Limb (tissue), 2 donors: ENCODE measurements at regions not wholly inside any gene's neighbourhood (a gene's known extent, or its start where the extent isn't known, plus 50 kb on each side); places are given as distances from the start of the nearest gene placed in this dataset.
"Not testable (repeated sequence)": the region's sequence is repeated elsewhere in the genome, so short reads cannot be mapped to it uniquely, and the experiment has no call there.

Source experiments
- DNase-seq, 2 donors: peaks; one replicate each; pipeline ENCODE4 v3.0.0-alpha.2; 2016; ENCODE audit errors: extremely low spot score in 2 of 2

GRCh38 chr6:25157183-25157582, 122.0 kb upstream of the CARMIL1 start:
- no peak for DNase-seq

GRCh38 chr6:25157842-25158241, 121.3 kb upstream of the CARMIL1 start:
- DNase-seq, result no peak

- DNase-seq, result not testable (repeated sequence)
Measured at GRCh38 chr6:25160134-25160533, 119.0 kb upstream of the CARMIL1 start.

- DNase-seq, result no peak
Measured at GRCh38 chr6:25165177-25165576, 114.0 kb upstream of the CARMIL1 start.

GRCh38 chr6:25165800-25166199, 113.4 kb upstream of the CARMIL1 start:
- DNase-seq, result no peak

GRCh38 chr6:25166955-25167748, 112.0 kb upstream of the CARMIL1 start:
- DNase-seq, result no peak

- DNase-seq, result no peak
Measured at GRCh38 chr6:25167961-25168360, 111.2 kb upstream of the CARMIL1 start.

GRCh38 chr6:25168637-25169036, 110.5 kb upstream of the CARMIL1 start:
- DNase-seq, result no peak

GRCh38 chr6:25169553-25169952, 109.6 kb upstream of the CARMIL1 start:
- no peak for DNase-seq

- DNase-seq, result no peak
Measured at GRCh38 chr6:25169961-25170360, 109.2 kb upstream of the CARMIL1 start.

- no peak for DNase-seq
Measured at GRCh38 chr6:25170640-25171039, 108.5 kb upstream of the CARMIL1 start.

- DNase-seq, result no peak
Measured at GRCh38 chr6:25171301-25171700, 107.9 kb upstream of the CARMIL1 start.

GRCh38 chr6:25172819-25173218, 106.4 kb upstream of the CARMIL1 start:
- DNase-seq, result no peak

GRCh38 chr6:25173246-25173645, 105.9 kb upstream of the CARMIL1 start:
- no peak for DNase-seq

GRCh38 chr6:25173951-25174474, 105.2 kb upstream of the CARMIL1 start:
- peak in 1 of 2 donors; percentile 28 for DNase-seq

GRCh38 chr6:25174678-25175077, 104.5 kb upstream of the CARMIL1 start:
- no peak for DNase-seq

- DNase-seq, result no peak
Measured at GRCh38 chr6:25175196-25175595, 104.0 kb upstream of the CARMIL1 start.

GRCh38 chr6:25175681-25176080, 103.5 kb upstream of the CARMIL1 start:
- DNase-seq, result no peak

- no peak for DNase-seq
Measured at GRCh38 chr6:25176466-25176865, 102.7 kb upstream of the CARMIL1 start.

- DNase-seq, result no peak
Measured at GRCh38 chr6:25177500-25178028, 101.6 kb upstream of the CARMIL1 start.

- no peak for DNase-seq
Measured at GRCh38 chr6:25178336-25179035, 100.7 kb upstream of the CARMIL1 start.

GRCh38 chr6:25179051-25179778, 100.0 kb upstream of the CARMIL1 start:
- no peak for DNase-seq
